GM23338 (cell line): ENCODE measurements at regions not wholly inside any gene's neighbourhood (a gene's known extent, or its start where the extent isn't known, plus 50 kb on each side); places are given as distances from the start of the nearest gene placed in this dataset.

ENCODE experiments used
- CREB1 ChIP-seq: fragments of 250-450 bp; sonication (Bioruptor Pico); IDR thresholded peaks from 2 replicates; pipeline ENCODE4 v1.5.0; 2020; ENCODE audit warnings: low read depth, mild to moderate bottlenecking, moderate library complexity
- ETS1 ChIP-seq: IDR thresholded peaks from 2 replicates; pipeline ENCODE4 v1.6.1; 2016; ENCODE audit warnings: antibody characterized with exemption
- EZH2 ChIP-seq: fragments of 200-600 bp; sonication (generic); IDR thresholded peaks from one replicate; pipeline ENCODE4 v1.8.0; 2017; ENCODE audit warnings: antibody characterized with exemption, mild to moderate bottlenecking, low read depth; ENCODE audit not compliant: unreplicated experiment
- EZH2phosphoT487 ChIP-seq: fragments of 200-600 bp; sonication (generic); IDR thresholded peaks from one replicate; pipeline ENCODE4 v1.8.1; 2018; ENCODE audit warnings: antibody characterized with exemption; ENCODE audit not compliant: unreplicated experiment
- JUNB ChIP-seq: IDR thresholded peaks from one replicate; pipeline ENCODE4 v1.6.1; 2016; ENCODE audit warnings: antibody characterized with exemption; ENCODE audit not compliant: unreplicated experiment
- NANOG ChIP-seq: IDR thresholded peaks from 2 replicates; pipeline ENCODE4 v1.6.1; 2016; ENCODE audit warnings: antibody characterized with exemption, borderline replicate concordance
- POLR2AphosphoS5 ChIP-seq: IDR thresholded peaks from 2 replicates; pipeline ENCODE4 v1.6.1; 2016; ENCODE audit warnings: antibody characterized with exemption, low read depth
- REST ChIP-seq: IDR thresholded peaks from one replicate; pipeline ENCODE4 v1.6.1; 2018; ENCODE audit warnings: antibody characterized with exemption; ENCODE audit not compliant: unreplicated experiment
- STAT1 ChIP-seq: IDR thresholded peaks from one replicate; pipeline ENCODE4 v1.6.1; 2016; ENCODE audit warnings: antibody characterized with exemption; ENCODE audit not compliant: unreplicated experiment
- ZNF114 ChIP-seq: fragments of 250-450 bp; sonication (Bioruptor Pico); IDR thresholded peaks from 2 replicates; pipeline ENCODE4 v1.5.0; 2020; ENCODE audit warnings: mild to moderate bottlenecking, moderate library complexity
- TF ChIP-seq, protein P1 (sequence below), 2 experiments: fragments of 200-600 bp in 1 of 2; sonication (generic) in 1 of 2; conservative IDR thresholded peaks; 2 replicates each; pipeline versions ENCODE4 v1.5.1 to v1.6.1; 2016 to 2017; ENCODE audit warnings: antibody characterized with exemption in 2 of 2, low read depth in 2 of 2, mild to moderate bottlenecking in 2 of 2, moderate library complexity in 1 of 2

GRCh38 chr6:86856937-86857563 lies 80.3 kb upstream of the HTR1E start:
- TF ChIP-seq, protein P1, sequence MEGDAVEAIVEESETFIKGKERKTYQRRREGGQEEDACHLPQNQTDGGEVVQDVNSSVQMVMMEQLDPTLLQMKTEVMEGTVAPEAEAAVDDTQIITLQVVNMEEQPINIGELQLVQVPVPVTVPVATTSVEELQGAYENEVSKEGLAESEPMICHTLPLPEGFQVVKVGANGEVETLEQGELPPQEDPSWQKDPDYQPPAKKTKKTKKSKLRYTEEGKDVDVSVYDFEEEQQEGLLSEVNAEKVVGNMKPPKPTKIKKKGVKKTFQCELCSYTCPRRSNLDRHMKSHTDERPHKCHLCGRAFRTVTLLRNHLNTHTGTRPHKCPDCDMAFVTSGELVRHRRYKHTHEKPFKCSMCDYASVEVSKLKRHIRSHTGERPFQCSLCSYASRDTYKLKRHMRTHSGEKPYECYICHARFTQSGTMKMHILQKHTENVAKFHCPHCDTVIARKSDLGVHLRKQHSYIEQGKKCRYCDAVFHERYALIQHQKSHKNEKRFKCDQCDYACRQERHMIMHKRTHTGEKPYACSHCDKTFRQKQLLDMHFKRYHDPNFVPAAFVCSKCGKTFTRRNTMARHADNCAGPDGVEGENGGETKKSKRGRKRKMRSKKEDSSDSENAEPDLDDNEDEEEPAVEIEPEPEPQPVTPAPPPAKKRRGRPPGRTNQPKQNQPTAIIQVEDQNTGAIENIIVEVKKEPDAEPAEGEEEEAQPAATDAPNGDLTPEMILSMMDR (conservative IDR thresholded peaks at IDR 0.05; ENCODE audit: low read depth in 2 of 2), result peak; percentile 74 to 98
- no peak for TF ChIP-seq EZH2
- TF ChIP-seq REST, result no peak
- no peak for TF ChIP-seq POLR2AphosphoS5
- TF ChIP-seq EZH2phosphoT487, result no peak
- no peak for TF ChIP-seq CREB1 (CRISPR knock-in tag)
- TF ChIP-seq JUNB, result no peak
- TF ChIP-seq ZNF114 (CRISPR knock-in tag), result no peak
- no peak for TF ChIP-seq ETS1
- TF ChIP-seq NANOG, result no peak
- no peak for TF ChIP-seq STAT1
